NCI-H526 (cell line): ENCODE measurements at regions not wholly inside any gene's neighbourhood (a gene's known extent, or its start where the extent isn't known, plus 50 kb on each side); places are given as distances from the start of the nearest gene placed in this dataset.

ENCODE experiments used
- DNase-seq, 2 experiments: peaks; one replicate each; lab custom pipeline; 2025; lab: John Stamatoyannopoulos, UW

- no peak for DNase-seq
Observed at GRCh38 chr3:72459588-72459987, 388.7 kb downstream of the SHQ1 start.

DNA sequence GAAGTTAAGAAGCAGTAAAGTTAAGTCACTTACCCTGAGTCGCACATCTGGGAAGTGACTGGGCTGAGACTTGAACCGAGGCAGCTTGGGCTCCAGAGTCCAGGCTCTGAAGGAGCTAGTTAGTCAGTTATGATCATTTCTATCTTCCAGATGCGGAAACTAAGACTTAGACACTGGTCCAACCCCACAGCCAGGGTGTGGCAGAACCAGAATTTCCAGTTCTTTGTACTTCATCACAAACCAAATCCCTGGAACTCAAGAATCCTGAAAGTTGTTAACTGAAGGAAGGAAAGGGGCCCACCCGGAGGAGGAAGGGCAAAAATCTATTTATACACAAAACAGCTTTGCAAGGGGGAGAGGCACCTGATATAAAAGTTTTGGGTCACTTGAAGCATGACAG lies 389.9 kb downstream of the SHQ1 start:
- no peak for DNase-seq

DNA sequence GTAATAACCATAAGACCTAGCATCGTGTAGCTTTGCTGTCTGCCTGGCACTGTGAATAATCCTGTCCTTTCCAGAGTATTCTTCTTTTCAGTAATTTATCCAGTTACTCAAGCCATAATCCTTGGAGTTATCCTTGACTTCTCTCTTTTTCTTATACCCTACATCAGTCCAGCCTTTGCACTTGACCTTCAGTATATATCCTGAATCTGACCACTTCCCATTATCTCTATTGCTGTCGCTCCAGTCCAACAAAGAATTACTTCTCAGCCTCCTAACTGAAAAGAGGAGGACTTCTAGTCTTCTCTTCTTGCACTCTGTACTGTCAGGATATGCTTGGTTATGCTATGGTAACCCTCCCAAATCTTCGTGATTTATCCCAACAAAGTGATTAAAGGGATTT lies 393.8 kb downstream of the SHQ1 start:
- DNase-seq, result no peak

DNA sequence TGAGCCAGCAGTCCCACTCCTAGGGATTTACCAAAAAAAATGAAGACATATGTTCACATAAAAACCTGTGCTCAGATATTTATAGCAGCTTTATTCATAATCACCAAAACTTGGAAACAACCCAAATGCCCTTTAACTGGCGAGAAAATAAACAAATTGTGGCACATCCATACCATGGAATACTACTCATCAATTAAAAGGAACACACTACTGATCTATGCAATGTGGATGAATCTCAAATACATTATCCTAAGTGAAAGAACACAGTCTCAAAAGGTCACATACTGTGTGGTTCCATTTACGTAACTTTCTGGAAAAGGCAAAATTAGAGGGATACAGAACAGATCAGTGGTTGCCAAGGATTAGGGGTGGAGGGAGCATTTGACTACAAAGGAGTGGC lies 394.5 kb downstream of the SHQ1 start:
- DNase-seq, result no peak

DNA sequence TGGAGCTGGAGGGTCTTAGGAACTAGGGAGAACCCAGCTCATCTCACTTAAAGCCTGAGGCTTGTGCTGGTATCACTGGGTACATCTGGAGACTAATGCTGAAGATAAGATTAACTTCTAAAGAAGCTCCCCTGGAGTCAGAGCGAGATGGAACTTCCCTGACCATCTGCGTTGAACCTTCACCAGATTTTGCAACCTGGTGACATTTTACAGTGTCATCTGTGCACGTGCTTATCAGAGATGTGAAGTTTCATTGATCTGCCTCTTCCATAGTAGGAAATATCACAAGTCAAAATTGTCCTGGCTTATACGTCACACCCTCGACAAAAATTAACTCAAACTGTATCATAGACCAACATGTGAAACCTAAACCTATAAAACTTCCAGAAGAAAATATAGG lies 395.5 kb downstream of the SHQ1 start:
- DNase-seq, result no peak

GRCh38 chr3:72451841-72452240 lies 396.4 kb downstream of the SHQ1 start:
- DNase-seq, result no peak

DNA sequence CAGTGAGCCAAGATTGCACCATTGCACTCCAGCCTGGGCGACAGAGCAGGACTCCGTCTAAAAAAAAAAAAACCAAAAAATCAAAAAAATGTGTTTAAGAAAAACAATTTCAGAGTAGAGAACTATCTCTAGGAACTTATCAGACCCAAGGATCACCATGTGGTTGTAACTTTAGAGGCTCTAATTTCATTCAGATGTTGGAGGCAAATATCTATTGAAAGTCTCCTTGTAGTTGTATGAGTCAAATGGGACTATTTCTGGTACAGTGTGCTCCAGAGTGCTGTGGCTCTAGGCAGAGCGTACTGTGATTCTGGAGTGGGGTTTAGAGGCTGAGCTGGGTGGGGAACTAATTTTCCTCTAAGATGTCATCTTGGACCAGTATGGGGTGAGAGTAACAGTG lies 398.7 kb downstream of the SHQ1 start:
- DNase-seq, result no peak

GRCh38 chr3:72448858-72449257 lies 399.4 kb downstream of the SHQ1 start:
- no peak for DNase-seq

DNA sequence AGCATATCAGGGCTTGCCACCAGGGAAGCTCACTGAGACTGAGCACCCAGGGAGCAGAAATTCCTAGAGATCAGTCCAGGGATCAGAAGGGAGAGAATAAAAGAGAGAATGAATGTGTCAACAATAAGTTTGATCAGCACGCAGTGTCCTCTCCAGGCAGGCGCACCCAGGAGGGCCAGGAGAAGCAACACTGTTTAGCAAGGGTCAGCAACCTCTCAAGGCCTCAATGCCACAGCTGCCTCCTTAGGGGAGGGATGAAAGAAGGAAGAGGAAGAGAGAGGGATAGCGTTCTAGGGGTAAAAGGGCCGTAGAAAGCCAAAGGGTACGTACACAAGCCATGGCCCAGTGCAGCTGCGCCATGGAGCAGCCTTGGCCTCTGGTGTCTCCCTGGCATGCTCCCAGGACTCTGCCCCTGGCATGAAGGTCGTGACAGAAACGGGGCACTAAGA lies 399.8 kb downstream of the SHQ1 start:
- DNase-seq, result no peak

DNA sequence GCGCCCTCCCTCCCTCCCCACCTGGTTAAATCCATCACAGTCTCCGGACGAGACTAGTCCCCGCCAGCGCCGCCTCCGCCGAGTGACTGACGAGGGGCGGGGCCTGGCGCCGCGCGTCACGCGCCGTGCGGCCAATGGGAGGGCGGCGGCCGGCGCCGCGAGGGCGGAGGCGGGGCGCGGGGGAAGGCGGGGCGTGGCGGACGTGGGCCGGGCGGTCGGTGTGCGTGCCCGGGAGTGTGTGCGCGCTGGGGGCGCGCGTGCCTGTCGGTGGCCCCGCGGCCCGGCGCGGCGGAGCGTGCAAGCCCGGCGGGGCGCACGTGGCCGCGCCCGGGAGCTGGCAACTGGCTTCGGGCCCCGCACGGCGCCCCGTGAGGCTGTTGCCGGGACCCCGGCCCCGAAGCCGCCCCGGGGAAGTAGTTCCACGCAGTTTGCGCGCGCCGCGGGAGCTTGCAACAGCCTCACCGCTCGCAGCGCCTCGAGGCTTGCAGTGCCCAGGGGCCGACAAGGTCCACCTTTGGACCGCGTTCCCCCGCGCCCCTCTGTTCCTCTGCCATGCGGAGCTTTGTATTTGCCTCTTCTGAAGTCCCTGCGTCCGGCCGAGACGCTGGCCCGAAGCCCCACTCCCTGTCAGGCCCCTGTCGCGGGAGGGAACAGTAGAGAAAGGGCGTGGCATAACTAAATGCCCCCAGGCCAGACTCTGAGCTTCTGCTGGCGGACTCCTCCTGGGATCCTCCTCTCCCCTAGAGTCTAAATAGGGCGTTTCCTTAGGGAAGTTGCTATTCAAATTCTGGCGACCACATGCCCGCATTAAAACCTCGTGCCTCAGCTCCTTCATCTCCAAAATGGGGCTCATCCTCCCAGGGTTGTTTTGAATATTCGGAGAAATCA lies 400.9 kb downstream of the SHQ1 start:
- DNase-seq, result peak; percentile 57 to 89

DNA sequence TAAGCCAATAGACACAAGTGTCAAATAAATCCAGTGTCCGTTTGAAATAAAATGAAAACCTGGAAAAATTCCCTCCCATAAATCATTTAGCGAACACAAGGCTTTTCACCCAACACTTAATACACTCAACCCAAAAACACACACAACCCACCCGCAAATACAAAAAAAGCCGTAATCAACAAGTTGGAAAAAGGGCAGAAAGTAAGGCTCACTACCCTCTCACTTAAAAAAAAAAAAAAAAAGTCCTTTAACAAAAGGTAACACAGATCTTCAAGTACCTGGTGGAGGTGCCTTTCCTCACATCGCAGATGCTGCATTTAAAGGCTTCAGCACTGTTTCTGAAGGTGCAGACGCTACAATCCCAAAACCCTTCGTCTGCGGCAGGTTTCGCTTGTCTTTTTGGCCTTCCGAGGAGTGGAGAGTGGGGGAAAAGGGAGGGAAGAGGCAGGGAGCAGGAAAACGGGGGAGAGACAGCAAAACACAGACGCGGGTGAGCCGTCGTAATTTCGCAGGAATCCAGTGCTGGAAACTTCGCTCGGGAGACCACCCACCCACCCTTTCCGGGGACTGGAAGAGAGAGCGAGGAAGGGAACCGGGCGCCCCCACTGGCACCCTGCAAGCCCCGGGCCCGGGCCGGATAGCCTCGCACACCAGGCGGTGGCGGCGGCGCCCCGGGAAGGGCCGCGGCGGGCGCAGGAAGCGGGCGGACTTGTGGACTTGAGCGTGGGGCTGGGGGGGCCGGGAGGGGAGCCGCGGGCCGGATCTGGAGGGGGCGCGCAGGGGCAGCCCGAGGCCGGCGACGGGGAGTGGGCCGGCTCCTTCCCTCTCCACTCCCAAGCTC lies 401.8 kb downstream of the SHQ1 start, which contains the start of gene RYBP:
Gene RYBP (minus strand): TSS at position 404 of the 841 bp plus-strand sequence.
- DNase-seq, result peak; percentile 27 to 82

GRCh38 chr3:72445827-72446217 lies 402.4 kb downstream of the SHQ1 start:
- DNase-seq, result no peak

- no peak for DNase-seq
Observed at GRCh38 chr3:72444656-72445223, 403.5 kb downstream of the SHQ1 start.

GRCh38 chr3:72442759-72443158 lies 405.5 kb downstream of the SHQ1 start:
- DNase-seq, result no peak

DNA sequence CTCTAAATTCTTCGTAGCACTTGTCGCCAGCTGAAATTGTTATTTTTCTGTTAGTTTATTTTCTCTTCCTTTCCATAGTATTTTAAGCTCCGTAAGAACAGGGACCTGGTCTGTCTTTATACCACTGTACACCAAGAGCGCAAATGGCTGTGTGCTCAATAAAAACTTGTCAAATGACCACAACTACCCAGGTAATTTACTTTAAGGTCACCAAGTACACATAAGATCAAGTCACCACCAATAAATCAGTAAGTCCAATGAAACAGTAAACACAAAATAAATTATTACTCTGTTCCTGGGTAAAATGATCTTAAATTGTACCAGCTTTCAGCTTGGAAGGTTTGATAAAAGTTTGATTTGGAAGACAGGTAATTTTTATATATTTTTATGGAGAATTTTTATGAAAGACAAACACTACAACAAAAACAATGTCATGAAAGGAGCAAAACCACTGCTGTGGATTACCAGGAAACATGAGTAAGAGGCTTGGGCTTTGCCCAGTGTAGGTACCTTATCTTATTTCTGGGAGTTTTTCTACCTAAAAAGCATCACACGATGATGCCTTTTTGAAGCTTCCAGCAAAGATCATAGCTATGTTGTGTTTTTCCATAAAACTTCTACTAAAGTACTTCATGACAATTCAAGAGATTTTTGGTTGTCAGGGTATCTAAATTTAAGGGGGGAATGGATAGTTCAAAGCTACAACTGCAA lies 406.8 kb downstream of the SHQ1 start:
- no peak for DNase-seq

- no peak for DNase-seq
Observed at GRCh38 chr3:72440491-72440890, 407.8 kb downstream of the SHQ1 start.

DNA sequence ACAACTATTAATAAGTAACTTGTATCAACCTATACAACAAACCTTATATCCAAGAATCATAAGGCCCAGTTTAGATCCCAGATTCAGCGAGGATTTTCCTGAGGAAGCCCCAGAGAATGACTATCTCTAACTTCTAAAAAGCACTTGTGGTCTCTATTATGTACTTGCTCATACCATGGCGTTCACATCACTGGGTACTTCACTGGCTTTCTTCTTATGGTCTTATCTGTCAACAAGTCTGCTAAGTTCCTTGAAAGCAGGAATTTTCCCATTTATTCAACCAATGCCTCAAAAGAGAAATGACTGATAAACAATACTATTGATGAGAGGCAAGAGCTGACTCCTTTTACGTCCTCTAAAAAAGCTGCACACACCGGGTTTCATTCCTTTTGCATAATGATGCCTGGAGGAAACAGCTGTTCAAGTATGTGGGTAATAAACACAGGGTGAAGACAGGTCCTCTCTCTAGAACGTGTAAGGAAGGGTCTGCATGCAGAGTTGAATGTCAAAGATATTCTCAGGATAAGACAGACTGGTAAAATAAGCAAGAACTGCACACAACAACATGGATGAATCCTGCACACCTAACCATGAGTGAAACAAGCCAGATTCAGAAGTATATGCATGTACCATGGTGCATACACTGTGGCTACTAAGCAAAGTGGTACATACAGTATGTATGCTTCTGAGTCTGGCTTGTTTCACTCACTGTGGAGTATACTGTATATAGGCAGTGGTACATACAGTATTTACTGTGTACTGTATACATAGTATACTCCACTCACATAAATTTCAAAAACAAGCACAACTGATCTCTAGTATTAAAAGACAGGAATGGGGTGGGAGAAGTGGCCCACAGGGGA lies 408.7 kb downstream of the SHQ1 start:
- DNase-seq, result no peak

DNA sequence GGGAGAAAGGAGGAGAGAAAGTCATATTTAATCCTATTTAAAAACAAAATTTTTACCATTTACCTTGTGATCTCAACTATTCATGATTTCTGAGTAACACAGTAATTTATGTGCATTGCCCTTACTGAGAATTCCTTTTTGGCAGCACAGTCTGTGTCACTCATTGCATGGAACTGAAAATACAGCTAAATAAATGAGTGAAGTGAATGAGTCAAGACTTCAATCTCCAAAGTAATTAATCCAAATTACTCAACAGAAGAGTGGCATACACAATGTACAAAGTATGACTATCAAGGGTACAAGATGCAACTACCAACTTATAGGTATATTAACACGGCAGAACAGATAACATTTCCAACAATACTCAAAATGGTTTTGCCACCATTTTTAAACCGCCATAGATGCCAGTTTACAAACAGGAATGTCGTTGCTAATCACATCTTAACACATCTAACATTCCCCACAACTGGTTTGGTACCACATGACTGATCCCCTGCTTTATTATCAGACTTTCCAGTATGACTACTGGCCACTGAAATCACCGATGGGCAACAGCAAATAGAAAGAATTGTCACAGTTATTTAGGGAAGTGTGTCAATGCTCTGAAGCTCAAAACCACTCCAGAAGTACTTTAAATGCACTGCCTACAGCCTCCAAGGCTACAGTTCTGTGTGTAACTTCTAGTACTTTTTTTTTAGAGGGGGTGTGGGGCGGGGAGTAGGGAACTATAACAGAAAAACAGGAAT lies 410.4 kb downstream of the SHQ1 start:
- no peak for DNase-seq

GRCh38 chr3:72436863-72437592 lies 411.2 kb downstream of the SHQ1 start:
- no peak for DNase-seq

DNA sequence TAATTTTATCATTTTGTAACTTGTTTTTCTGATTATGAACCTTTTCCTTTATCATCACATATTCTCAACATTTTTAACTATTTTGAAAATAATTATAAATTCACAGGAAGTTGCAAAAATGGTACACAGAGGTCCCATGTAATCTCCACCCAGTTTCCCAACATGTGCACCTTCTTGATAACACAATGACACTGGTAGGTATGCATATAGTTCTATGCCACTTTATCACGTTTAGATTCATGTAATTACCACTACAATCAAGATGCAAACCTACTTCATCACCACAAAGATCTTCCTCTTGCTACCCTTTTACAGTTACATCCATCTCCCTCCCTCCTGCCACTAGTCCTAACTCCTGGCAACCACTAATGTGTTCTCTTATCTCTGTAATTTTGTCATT lies 413.9 kb downstream of the SHQ1 start:
- DNase-seq, result no peak
